GM19099 (cell line): ENCODE measurements at regions not wholly inside any gene's neighbourhood (a gene's known extent, or its start where the extent isn't known, plus 50 kb on each side); places are given as distances from the start of the nearest gene placed in this dataset.

ENCODE experiments used
- POLR2A ChIP-seq: IDR thresholded peaks from 3 replicates; pipeline ENCODE4 v1.6.1; 2011; ENCODE audit warnings: low read depth; ENCODE audit not compliant: insufficient read length; ENCODE audit errors: extremely low read depth

DNA sequence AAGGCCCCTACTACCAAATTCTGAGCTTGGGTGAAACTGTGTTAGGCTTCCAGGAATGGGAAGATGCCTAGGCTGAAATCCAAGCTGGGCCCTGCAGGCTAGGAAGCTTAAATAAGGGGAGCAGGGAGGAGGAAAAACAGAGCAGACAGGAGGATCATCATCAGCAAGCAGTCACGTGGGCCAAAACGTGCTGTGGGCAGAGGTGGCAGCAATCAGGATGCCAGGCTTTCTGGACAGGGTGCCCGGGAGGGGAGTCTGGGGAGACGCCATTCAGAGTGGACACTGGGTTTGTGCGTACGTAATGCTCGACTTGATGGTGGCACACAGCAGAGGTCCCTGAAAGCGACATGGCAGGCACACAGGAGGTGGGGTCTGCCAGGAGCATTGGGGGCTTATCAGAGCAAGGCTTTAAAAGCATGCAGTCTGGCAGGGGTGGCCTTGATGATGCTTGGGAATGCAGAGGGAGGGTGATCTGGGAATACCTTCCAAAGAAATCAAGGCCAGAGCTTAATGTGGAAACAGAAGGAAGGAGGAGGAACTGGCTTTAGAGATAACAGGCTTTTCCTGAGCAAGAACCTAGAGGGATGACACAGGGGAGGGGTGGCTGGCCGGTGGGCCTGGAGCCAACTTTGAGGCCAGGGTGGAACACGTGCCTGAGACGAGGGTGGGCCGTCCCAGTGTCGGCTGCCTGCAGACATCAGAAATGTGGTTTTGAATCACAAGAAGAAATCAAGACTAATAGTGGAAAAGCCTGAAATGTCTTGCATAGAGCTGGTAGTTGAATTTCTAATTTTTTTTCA lies 212.5 kb downstream of the GADD45G start:
- no peak for TF ChIP-seq POLR2A

DNA sequence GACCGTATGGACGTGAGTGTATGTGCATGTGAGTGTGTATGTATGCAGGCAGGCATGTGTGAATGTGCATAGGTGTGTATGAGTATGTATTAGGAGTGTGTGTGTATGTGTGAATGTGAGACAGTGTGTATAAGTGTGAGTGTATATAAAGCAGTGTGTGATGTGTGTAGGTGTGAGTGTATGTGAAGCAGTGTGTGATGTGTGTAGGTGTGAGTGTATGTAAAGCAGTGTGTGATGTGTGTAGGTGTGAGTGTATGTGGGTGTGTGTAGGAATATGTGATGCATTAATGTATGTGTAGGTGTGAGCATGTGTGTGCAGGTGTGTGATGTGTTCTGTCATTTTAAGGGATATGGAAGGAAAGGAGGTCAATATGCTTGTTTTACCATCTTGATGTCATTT lies 215.5 kb downstream of the GADD45G start:
- no peak for TF ChIP-seq POLR2A

GRCh38 chr9:89821081-89821480 lies 216.3 kb downstream of the GADD45G start:
- no peak for TF ChIP-seq POLR2A

- no peak for TF ChIP-seq POLR2A
Observed at GRCh38 chr9:89822996-89823395, 218.2 kb downstream of the GADD45G start.

DNA sequence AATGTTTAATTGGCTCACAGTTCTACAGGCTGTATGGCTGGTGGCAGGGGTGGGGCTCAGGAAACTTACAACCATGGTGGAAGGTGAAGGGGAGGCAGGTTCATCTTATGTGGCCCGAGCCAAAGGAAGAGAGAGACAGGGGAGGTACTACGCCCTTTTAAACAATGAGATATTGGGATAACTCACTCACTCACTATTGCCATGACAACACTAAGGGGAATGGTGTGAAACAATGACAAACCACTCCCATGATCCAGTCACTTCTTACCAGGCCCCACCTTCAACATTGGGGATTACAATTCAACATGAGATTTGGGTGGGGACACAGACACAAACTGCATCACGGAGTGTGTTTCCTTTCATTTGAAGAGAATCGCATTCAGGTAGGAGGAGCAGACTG lies 220.9 kb downstream of the GADD45G start:
- no peak for TF ChIP-seq POLR2A

DNA sequence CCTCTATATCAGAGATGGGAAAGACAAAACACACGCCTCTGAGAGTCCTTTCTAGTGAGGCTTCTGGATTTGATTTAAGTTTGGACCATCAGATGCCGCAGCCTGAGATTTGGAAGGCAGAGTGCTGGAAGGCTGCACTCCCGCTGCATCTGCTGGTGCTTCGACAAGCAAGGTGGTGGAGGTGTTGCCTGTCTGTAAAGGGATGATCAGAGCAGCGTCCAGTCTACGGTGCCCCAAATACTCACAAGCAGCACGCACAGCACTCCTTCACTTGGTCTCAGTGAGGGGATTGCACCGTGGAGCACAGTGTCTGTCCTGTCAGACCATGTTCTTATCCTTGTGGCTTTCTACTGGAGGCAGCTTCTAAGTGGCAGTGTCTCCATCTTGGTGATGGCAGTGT lies 221.4 kb downstream of the GADD45G start:
- no peak for TF ChIP-seq POLR2A

- TF ChIP-seq POLR2A, result no peak
Observed at GRCh38 chr9:89829346-89829745, 224.5 kb downstream of the GADD45G start.

GRCh38 chr9:89835666-89836065 lies 230.9 kb downstream of the GADD45G start:
- TF ChIP-seq POLR2A, result no peak

DNA sequence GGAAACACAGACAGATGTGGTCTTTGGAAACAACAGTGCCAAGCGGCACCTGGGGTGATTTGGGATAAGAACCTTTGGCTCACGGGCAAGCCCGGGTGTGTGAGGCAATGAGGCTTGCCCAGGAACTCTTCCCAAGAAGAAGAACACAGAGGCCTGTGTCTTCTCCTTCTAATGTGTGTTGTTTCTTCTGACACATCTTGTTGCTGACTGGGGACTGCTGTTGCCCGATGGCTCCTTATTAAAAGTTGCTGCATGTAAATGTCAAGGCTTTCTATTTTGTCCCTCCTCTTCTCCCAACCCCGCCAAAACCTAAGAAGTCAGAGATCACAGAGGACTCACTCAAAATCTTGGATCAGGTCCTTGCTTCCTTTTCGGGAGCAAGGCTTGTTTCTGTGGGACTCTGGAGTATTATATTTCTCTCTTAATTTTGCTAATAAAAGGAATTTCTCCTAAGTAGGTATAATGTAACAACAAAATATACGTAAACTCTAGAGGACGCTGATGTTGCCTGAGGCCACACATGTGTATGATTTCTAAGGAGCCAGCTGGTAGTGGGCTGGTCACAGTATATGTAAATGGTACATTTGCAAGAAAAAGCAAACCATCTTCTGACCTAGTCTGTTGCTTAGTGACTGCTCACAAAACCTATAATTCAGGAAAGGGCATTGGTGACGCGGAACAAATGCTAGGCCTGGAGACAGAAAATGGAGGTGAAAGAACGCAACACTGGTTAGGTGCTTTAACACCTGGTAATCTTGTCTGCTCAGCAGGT lies 232.5 kb downstream of the GADD45G start:
- no peak for TF ChIP-seq POLR2A

DNA sequence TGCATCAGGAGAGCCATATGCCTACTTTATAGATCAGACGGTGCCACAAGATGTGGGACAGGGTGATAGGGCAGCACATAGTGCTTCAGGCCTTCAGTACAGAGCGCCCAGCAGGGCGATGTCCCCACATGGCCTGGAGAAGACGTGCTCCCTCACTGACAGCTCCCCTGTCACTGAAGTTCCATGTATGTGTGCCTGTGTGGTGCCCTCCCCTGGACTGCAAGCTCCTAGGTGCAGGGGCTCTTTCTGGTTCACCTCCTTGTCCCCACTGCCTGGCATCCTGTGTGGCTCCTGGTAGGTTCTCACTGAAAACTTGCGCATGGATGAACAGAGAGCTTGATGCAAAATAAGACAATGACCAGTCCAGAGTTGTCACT lies 233.1 kb downstream of the GADD45G start:
- no peak for TF ChIP-seq POLR2A

- no peak for TF ChIP-seq POLR2A
Observed at GRCh38 chr9:89838621-89839020, 233.8 kb downstream of the GADD45G start.

GRCh38 chr9:89839449-89839848 lies 234.6 kb downstream of the GADD45G start:
- TF ChIP-seq POLR2A, result no peak

DNA sequence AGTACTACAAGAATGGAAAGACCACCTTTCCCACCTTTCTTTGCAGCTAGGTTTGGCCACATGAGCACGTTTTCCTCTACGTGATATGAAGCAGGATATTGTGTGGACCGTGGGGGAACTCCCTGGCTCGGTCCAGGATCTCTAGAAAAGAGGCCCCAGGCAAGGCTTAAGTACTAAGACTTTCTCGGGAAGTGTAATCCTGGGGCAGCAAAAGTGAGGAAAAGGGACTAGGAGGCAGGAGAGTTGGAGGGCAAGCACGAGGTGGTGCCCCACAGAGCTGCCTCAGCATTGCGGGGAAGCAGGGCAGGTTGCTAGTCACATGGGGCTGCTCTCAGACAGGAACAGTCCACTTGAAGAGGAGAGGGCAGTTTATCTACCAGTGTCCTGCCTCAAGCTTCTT lies 235.1 kb downstream of the GADD45G start:
- TF ChIP-seq POLR2A, result no peak

GRCh38 chr9:89841456-89841855 lies 236.6 kb downstream of the GADD45G start:
- TF ChIP-seq POLR2A, result no peak

GRCh38 chr9:89842267-89842768 lies 237.5 kb downstream of the GADD45G start:
- no peak for TF ChIP-seq POLR2A

DNA sequence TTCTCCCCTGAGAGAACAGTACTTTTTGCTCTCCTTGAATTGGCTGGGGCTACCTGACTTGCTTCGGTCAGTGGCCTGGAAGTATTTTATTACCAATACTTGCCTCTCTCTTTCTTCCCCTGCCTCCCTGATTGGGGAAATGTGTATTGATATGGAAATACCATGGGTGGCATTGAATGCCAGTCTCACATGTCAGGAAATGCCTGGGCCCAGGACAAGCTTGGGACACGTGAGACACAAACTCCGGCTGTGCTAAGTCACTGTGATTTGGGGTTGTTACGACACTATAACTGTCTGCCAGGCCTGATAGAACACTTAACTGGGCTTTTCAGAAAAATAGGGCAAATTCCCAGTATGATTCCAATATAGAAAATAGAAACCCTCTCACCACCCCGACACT lies 238.3 kb downstream of the GADD45G start:
- no peak for TF ChIP-seq POLR2A
